SJCRH30 (cell line): ENCODE measurements at regions not wholly inside any gene's neighbourhood (a gene's known extent, or its start where the extent isn't known, plus 50 kb on each side); places are given as distances from the start of the nearest gene placed in this dataset.

ENCODE experiments used
- DNase-seq, 2 experiments: peaks; one replicate each; pipeline ENCODE4 v3.0.0-alpha.2; 2015 to 2020
- H3K27ac ChIP-seq: fragments of 250-450 bp; sonication (Bioruptor Pico); 2 replicates; pipeline ENCODE4 v1.5.1; 2020; ENCODE audit warnings: mild to moderate bottlenecking, moderate library complexity
- H3K27me3 ChIP-seq: fragments of 250-450 bp; sonication (Bioruptor Pico); 2 replicates; pipeline ENCODE4 v1.5.1; 2020; ENCODE audit warnings: mild to moderate bottlenecking, moderate library complexity
- H3K36me3 ChIP-seq: fragments of 250-450 bp; sonication (Bioruptor Pico); 2 replicates; pipeline ENCODE4 v1.5.1; 2020; ENCODE audit warnings: mild to moderate bottlenecking, moderate library complexity
- H3K4me1 ChIP-seq: fragments of 250-450 bp; sonication (Bioruptor Pico); 2 replicates; pipeline ENCODE4 v1.5.1; 2020; ENCODE audit warnings: mild to moderate bottlenecking, moderate library complexity
- H3K4me3 ChIP-seq: fragments of 250-450 bp; sonication (Bioruptor Pico); 2 replicates; pipeline ENCODE4 v1.5.1; 2020; ENCODE audit warnings: mild to moderate bottlenecking, moderate library complexity
- H3K9me3 ChIP-seq: fragments of 250-450 bp; sonication (Bioruptor Pico); replicated peaks from 2 replicates; pipeline ENCODE4 v1.5.1; 2020; ENCODE audit warnings: mild to moderate bottlenecking, moderate library complexity

DNA sequence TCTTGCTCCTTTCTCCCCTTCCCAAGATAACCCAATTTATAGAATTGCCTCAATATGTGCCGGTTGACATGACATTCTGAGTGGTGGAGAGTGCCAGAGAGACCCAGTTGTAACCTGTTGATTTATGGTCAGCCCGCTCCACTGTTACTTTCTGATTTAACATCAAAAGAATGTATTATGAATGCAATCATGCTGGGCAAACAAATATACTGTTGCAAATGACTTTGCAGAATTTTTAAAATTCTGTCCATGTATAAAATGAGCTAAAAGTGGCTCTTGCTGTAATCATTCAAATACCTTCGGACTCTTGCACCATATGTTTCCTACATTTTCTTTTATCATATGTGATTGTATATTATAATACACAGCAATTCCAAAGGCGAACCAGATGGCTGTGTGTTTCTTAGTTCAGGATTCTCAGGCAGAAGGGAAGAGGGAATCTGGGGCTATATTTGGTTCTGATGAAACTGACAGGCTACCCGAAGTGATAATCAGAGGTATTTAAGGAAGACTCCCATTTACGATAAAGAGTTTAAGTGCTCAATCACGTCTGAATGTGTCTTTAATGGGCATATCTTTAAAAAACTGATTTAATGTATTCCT lies 131.7 kb downstream of the CLCN4 start:
- no peaks in the 10 kb centered on the region for H3K4me1 ChIP-seq
- H3K27me3 ChIP-seq = no peaks in the 10 kb centered on the region
- DNase-seq = no peak
- H3K4me3 ChIP-seq = no peak overlapping the region
- H3K27ac ChIP-seq = no peak overlapping the region
- no peaks in the 10 kb centered on the region for H3K9me3 ChIP-seq
- no peaks in the 10 kb centered on the region for H3K36me3 ChIP-seq

DNA sequence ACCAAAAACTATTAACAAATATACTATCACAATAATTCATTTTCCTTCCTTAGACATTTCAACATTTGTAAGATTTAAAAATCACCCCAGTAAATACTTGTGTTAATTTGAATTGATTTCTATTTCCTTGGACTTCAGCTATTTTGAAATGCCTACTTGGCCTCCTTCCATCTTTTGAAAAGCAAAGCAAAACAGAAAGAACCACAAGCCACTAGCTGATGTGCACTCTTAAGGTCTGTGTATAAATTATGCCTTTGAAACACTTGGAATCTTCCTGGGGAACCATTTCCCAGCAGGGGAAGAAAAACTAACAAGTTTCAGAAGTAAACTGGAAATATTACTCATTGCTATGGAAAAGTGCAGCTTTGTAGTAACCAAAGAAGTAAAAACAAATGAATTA lies 139.8 kb downstream of the CLCN4 start:
- H3K27me3 ChIP-seq = no peaks in the 10 kb centered on the region
- peaks cover 6% of the 10 kb centered on the region; the same call in 1 of the 2 replicates for H3K9me3 ChIP-seq
- no peak overlapping the region for H3K4me3 ChIP-seq
- no peak for DNase-seq
- no peaks in the 10 kb centered on the region for H3K36me3 ChIP-seq
- no peak overlapping the region for H3K27ac ChIP-seq
- H3K4me1 ChIP-seq = no peaks in the 10 kb centered on the region

- Histone ChIP-seq H3K4me3 (no peak overlapping the region), H3K9me3 (no peaks in the 10 kb centered on the region), H3K27me3 (no peaks in the 10 kb centered on the region), H3K36me3 (no peaks in the 10 kb centered on the region), H3K27ac (no peak overlapping the region), H3K4me1 (peaks cover 3% of the 10 kb centered on the region; the same call in 1 of the 2 replicates)
- DNase-seq = no peak
Observed at GRCh38 chrX:10310511-10310910, 153.7 kb downstream of the CLCN4 start.

- Histone ChIP-seq H3K4me3 (no peak overlapping the region), H3K27ac (no peak overlapping the region), H3K36me3 (no peaks in the 10 kb centered on the region), H3K27me3 (no peaks in the 10 kb centered on the region), H3K4me1 (peaks cover 3% of the 10 kb centered on the region; the same call in 1 of the 2 replicates), H3K9me3 (no peaks in the 10 kb centered on the region)
- no peak for DNase-seq
Observed at GRCh38 chrX:10314530-10315104, 157.8 kb downstream of the CLCN4 start.

DNA sequence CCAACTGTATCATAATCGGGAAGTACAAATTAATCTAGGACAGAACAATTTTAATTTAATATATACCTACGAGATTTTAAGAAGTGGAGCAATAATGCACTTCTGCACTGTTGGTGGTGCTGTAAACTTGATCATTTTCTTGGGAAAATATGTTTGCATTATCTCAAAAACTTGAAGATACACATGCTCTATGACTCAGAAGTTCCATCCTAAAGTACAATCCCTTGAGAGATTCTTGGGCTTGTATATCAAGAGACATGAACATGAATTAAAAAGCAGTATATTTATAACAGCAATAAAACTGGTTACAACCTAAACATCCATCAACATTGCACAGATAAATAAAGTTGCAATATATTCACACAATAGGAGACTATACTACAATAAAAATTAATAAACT lies 168.8 kb downstream of the CLCN4 start:
- Histone ChIP-seq H3K27me3 (no peaks in the 10 kb centered on the region), H3K4me3 (no peak overlapping the region), H3K36me3 (no peaks in the 10 kb centered on the region), H3K27ac (no peak overlapping the region), H3K9me3 (no peaks in the 10 kb centered on the region), H3K4me1 (no peaks in the 10 kb centered on the region)
- no peak for DNase-seq

GRCh38 chrX:10326578-10326977 lies 169.8 kb downstream of the CLCN4 start:
- peak; percentile 17 to 38 for DNase-seq
- H3K36me3 ChIP-seq = no peaks in the 10 kb centered on the region
- H3K4me1 ChIP-seq = no peaks in the 10 kb centered on the region
- H3K4me3 ChIP-seq = no peak overlapping the region
- H3K27me3 ChIP-seq = no peaks in the 10 kb centered on the region
- no peak overlapping the region for H3K27ac ChIP-seq
- no peaks in the 10 kb centered on the region for H3K9me3 ChIP-seq

GRCh38 chrX:10327651-10328050 lies 170.9 kb downstream of the CLCN4 start:
- Histone ChIP-seq H3K9me3 (no peaks in the 10 kb centered on the region), H3K27ac (no peak overlapping the region), H3K4me3 (no peak overlapping the region), H3K4me1 (no peaks in the 10 kb centered on the region), H3K27me3 (no peaks in the 10 kb centered on the region), H3K36me3 (no peaks in the 10 kb centered on the region)
- peak; percentile 60 to 71 for DNase-seq

GRCh38 chrX:10329984-10330383 lies 173.2 kb downstream of the CLCN4 start:
- Histone ChIP-seq H3K4me1 (no peaks in the 10 kb centered on the region), H3K4me3 (no peak overlapping the region), H3K27me3 (no peaks in the 10 kb centered on the region), H3K9me3 (no peaks in the 10 kb centered on the region), H3K36me3 (no peaks in the 10 kb centered on the region), H3K27ac (no peak overlapping the region)
- peak in 1 of 2 experiments; percentile 6 for DNase-seq

- H3K4me1 ChIP-seq = no peaks in the 10 kb centered on the region
- no peaks in the 10 kb centered on the region for H3K36me3 ChIP-seq
- peak in 1 of 2 experiments; percentile 20 for DNase-seq
- no peak overlapping the region for H3K27ac ChIP-seq
- H3K9me3 ChIP-seq = no peaks in the 10 kb centered on the region
- H3K27me3 ChIP-seq = no peaks in the 10 kb centered on the region
- H3K4me3 ChIP-seq = no peak overlapping the region
Observed at GRCh38 chrX:10341309-10341708, 184.5 kb downstream of the CLCN4 start.

DNA sequence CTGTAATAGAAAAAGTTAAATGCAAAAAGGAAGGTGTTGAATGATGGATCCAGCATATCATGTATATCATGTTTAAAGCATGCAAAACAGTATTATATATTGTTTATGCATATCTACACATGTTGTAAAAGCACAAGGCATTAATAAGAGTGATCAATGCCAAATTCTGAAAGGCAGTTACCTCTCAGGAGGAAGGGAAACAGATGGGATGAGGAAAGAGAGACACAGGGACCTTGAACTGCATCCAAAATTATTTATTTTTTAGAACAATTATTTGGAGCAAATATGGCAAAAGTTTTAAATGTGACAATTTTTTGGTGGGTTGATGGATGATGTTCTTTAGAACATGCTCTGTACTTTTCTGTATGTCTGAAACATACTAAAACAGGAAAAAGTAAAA lies 193.4 kb downstream of the CLCN4 start:
- DNase-seq = no peak
- no peaks in the 10 kb centered on the region for H3K27me3 ChIP-seq
- H3K4me3 ChIP-seq = no peak overlapping the region
- no peak overlapping the region for H3K27ac ChIP-seq
- no peaks in the 10 kb centered on the region for H3K4me1 ChIP-seq
- H3K36me3 ChIP-seq = no peaks in the 10 kb centered on the region
- no peaks in the 10 kb centered on the region; the same call in 1 of the 2 replicates for H3K9me3 ChIP-seq

DNA sequence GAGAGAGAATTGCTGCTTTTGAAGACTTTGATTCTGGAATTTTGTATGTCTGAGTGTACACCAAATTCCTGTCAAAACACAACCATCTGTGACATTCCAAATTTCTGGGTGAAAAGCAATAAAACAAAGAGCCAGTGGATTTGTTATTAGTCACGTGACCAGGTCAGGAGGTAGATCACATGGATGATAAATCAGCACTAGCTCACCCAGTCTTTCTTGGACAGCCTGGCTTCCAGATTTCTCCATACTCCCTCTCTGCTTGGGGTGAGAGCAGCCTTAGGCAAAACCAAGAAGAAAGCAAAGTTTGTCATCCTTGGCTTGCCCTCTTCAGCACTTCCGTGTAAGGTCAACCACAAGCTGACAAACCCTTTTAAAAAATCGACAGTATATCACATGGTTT lies 194.2 kb downstream of the CLCN4 start:
- DNase-seq = no peak

DNA sequence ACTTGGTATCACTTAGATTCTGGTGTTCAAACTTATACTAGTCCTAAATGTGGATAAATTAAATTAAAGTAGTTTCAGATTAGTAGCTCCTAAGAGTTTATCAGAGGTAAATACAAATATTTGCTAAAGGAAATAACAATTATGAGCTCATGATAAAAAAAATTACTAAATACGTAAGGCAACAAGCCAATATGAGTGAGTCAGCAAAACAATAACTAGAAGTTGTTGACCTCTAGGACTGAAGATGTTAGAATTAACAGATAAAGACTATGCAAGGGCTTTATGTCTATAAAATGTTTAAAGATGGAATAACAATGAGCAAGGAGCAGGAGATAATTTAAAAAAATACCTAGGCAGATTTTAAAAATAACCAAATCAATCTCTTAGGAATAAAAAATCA lies 195.8 kb downstream of the CLCN4 start:
- Histone ChIP-seq H3K4me1 (no peaks in the 10 kb centered on the region), H3K27ac (no peak overlapping the region), H3K27me3 (no peaks in the 10 kb centered on the region), H3K9me3 (no peaks in the 10 kb centered on the region; the same call in 1 of the 2 replicates), H3K4me3 (no peak overlapping the region), H3K36me3 (no peaks in the 10 kb centered on the region)
- no peak for DNase-seq

More for the DNA sequence above, 194.2 kb downstream of the CLCN4 start:
- Histone ChIP-seq H3K4me1 (no peaks in the 10 kb centered on the region), H3K27me3 (no peaks in the 10 kb centered on the region), H3K27ac (no peak overlapping the region), H3K9me3 (no peaks in the 10 kb centered on the region; the same call in 1 of the 2 replicates), H3K36me3 (no peaks in the 10 kb centered on the region), H3K4me3 (no peak overlapping the region)

DNA sequence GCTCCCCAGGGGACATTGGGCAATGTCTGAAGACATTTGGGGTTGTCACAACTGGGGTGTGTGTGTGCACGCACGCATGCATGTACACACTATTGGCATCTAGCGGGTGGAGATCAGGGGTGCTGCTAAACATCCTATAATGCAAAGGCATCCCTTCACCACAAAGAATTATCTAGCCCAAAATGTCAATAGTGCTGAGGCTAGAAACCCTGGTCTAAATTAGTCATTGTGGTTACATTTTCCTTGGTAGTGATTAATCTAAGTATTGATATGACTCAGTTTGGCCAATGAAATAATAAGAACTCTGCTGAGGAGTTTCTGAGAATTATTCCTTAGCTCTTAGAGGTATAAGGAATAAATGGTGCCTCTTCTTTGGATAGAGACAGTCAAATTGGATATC lies 200.2 kb downstream of the CLCN4 start:
- Histone ChIP-seq H3K36me3 (no peaks in the 10 kb centered on the region), H3K9me3 (no peaks in the 10 kb centered on the region; the same call in 1 of the 2 replicates), H3K27me3 (no peaks in the 10 kb centered on the region), H3K4me3 (no peak overlapping the region), H3K27ac (no peak overlapping the region), H3K4me1 (no peaks in the 10 kb centered on the region)
- no peak for DNase-seq

DNA sequence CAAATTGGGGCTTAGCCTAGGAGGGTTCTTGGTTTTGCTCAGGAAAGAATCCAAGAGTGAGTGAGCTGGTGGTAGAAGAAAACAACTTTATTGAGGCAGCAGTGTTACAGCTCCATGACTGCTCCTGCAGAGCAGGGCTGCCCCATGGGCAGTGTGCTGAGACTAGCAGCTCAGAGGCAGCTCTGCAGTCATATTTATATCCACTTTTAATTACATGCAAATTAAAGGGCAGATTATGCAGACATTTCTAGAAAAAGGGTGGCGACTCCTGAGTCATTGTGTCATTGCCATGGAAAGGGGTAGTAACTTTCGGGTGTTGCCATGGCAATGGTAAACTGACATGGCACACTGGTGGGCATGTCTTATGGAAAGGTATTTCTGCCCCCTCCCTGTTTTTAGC lies 202.2 kb downstream of the CLCN4 start:
- DNase-seq = no peak
- Histone ChIP-seq H3K36me3 (no peaks in the 10 kb centered on the region), H3K9me3 (no peaks in the 10 kb centered on the region; the same call in 1 of the 2 replicates), H3K27me3 (no peaks in the 10 kb centered on the region), H3K4me3 (no peak overlapping the region), H3K27ac (no peak overlapping the region), H3K4me1 (no peaks in the 10 kb centered on the region)

DNA sequence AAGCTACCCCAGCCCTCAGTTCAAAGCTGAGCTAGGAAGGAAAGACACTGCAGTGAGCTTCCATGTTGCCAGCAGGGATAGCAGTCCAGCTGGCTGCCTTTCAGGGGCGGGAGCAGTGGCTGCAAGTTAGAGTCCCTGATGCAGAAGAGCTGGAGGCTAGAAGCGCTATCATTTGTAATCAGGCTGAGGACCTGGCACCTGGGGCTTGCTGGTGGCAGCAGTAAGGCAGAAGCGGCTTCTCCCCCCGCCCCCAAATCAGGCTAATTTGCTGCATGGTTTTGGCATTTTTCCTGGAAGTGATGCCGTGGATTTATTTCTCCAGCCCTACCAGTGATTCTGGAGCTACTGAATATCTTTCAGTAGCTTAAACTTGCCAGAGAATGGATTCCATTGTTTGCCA lies 203.3 kb downstream of the CLCN4 start:
- H3K27me3 ChIP-seq = no peaks in the 10 kb centered on the region
- no peak overlapping the region for H3K27ac ChIP-seq
- no peaks in the 10 kb centered on the region; the same call in 1 of the 2 replicates for H3K9me3 ChIP-seq
- no peaks in the 10 kb centered on the region for H3K4me1 ChIP-seq
- no peak overlapping the region for H3K4me3 ChIP-seq
- peak; percentile 7 to 20 for DNase-seq
- no peaks in the 10 kb centered on the region for H3K36me3 ChIP-seq
